ENCODE measurements at regions not wholly inside any gene's neighbourhood (a gene's known extent, or its start where the extent isn't known, plus 50 kb on each side); places are given as distances from the start of the nearest gene placed in this dataset.

DNA sequence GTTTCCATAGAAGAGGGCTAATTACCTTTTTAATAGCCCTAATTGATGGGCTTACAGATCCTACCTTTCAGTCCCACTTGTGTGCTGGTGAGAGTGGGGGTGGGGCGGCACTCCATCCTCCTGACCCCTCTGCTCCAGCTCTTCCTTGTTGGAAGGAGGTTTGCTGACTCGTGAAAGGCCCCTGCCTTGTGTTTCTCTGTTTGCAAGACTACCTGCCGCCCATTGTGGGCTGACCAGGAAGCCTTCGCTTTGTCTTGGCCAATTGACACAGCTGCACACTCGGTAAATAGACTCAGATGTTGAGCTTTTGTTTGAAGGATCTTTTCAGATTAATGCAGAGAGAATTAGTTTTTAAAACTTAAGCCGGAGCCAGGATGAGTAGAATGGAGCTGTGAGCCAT lies 197.3 kb upstream of the HES1 start:
- no peak for TF ChIP-seq EZH2 (IDR thresholded peaks at IDR 0.05; ENCODE audit: low read length)
- no peak for TF ChIP-seq CTCF (optimal IDR thresholded peaks at IDR 0.05 in 1 of 3, IDR thresholded peaks at IDR 0.05 in 1 of 3, conservative IDR thresholded peaks at IDR 0.05 in 1 of 3; ENCODE audit: extremely low read depth in 1 of 3, insufficient read depth in 2 of 3, low read length in 3 of 3)

All from keratinocyte (primary cell).